HT1080 (cell line): ENCODE measurements at regions not wholly inside any gene's neighbourhood (a gene's known extent, or its start where the extent isn't known, plus 50 kb on each side); places are given as distances from the start of the nearest gene placed in this dataset.

Source experiments
- DNase-seq: peaks from one replicate; pipeline ENCODE4 v3.0.0-alpha.2; 2015; ENCODE audit warnings: low read depth

- no peak for DNase-seq
Measured at GRCh38 chr20:3354247-3354646, 53.2 kb downstream of the DNAAF9 start.

GRCh38 chr20:3353646-3354045, 53.8 kb downstream of the DNAAF9 start:
- DNase-seq: no peak

GRCh38 chr20:3352202-3352601, 55.3 kb downstream of the DNAAF9 start:
- no peak for DNase-seq

GRCh38 chr20:3350422-3350821, 57.0 kb downstream of the DNAAF9 start:
- no peak for DNase-seq

- DNase-seq: no peak
Measured at GRCh38 chr20:3349786-3350185, 57.7 kb downstream of the DNAAF9 start.

- DNase-seq: no peak
Measured at GRCh38 chr20:3342766-3343165, 64.7 kb downstream of the DNAAF9 start.

- no peak for DNase-seq
Measured at GRCh38 chr20:3340443-3340842, 67.0 kb downstream of the DNAAF9 start.

GRCh38 chr20:3339571-3339970, 67.9 kb downstream of the DNAAF9 start:
- no peak for DNase-seq

GRCh38 chr20:3339076-3339475, 68.4 kb downstream of the DNAAF9 start:
- DNase-seq: no peak

- no peak for DNase-seq
Measured at GRCh38 chr20:3334156-3334943, 73.1 kb downstream of the DNAAF9 start.

- peak; percentile 26 for DNase-seq
Measured at GRCh38 chr20:3330046-3330741, 77.3 kb downstream of the DNAAF9 start.

GRCh38 chr20:3328501-3328900, 79.0 kb downstream of the DNAAF9 start:
- no peak for DNase-seq

- no peak for DNase-seq
Measured at GRCh38 chr20:3326779-3327521, 80.5 kb downstream of the DNAAF9 start.

GRCh38 chr20:3325864-3326263, 81.6 kb downstream of the DNAAF9 start:
- no peak for DNase-seq

GRCh38 chr20:3323398-3323797, 84.1 kb downstream of the DNAAF9 start:
- DNase-seq: no peak

- no peak for DNase-seq
Measured at GRCh38 chr20:3318226-3318884, 79.4 kb upstream of the SLC4A11 start.

- no peak for DNase-seq
Measured at GRCh38 chr20:3316136-3316535, 77.1 kb upstream of the SLC4A11 start.

GRCh38 chr20:3315136-3315535, 76.1 kb upstream of the SLC4A11 start:
- no peak for DNase-seq

- DNase-seq: no peak
Measured at GRCh38 chr20:3314391-3314790, 75.4 kb upstream of the SLC4A11 start.

GRCh38 chr20:3313683-3314065, 74.7 kb upstream of the SLC4A11 start:
- no peak for DNase-seq

GRCh38 chr20:3312940-3313682, 74.1 kb upstream of the SLC4A11 start:
- DNase-seq: no peak
